ENCODE measurements at regions not wholly inside any gene's neighbourhood (a gene's known extent, or its start where the extent isn't known, plus 50 kb on each side); places are given as distances from the start of the nearest gene placed in this dataset.
A peak's percentile ranks its signal among the peaks of the same experiment; 100 is the strongest.

GRCh38 chrX:149992918-149993317, 54.6 kb upstream of the EOLA2 start:
- DNase-seq, result peak; percentile 27

- no peak for DNase-seq
Measured at GRCh38 chrX:149993989-149994388, 55.7 kb upstream of the EOLA2 start.

GRCh38 chrX:149996515-149996914, 58.2 kb upstream of the EOLA2 start:
- no peak for DNase-seq

DNA sequence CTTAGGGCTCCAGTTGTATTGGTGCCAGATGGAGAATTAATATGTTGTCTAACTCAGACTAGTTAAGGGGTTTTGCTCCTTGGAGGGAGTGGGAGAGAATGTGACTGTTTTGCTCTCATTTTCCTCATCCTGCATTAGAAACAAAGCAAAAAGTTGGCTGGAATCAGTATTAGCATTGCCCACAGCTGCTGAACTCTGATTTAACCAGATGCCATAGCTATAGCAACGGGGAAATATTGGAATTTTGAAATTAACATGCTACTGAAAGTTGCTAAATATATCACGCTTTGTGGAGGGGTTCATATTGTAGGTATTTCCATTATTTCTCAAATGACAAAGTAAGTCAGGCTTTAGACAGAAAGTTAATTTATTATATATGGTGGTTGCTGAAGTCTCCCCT, 66.7 kb upstream of the EOLA2 start:
- no peak for DNase-seq

DNA sequence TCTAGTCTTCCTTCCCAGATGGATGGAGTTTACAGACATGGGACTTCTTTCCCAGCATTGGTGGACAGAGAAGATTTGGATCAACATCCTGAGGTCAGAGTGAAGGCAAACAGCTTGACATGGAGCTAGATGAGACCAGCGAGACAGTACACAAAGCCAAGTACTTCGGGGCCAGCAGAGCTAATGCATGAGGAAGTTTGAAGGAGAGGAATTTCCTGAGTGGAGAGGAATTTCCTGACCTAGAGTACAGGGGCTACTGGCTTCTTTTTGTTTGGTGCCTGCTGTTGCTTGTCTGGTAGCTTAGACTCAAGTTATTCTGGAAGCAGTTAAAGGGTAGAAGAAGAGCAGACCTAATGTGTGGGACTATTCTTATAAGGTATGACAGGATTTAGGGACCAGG, 69.1 kb upstream of the EOLA2 start:
- peak; percentile 20 for DNase-seq

GRCh38 chrX:150012647-150013381, 74.5 kb upstream of the EOLA2 start:
- no peak for DNase-seq

- no peak for DNase-seq
Measured at GRCh38 chrX:150014525-150014924, 76.2 kb upstream of the EOLA2 start.

DNA sequence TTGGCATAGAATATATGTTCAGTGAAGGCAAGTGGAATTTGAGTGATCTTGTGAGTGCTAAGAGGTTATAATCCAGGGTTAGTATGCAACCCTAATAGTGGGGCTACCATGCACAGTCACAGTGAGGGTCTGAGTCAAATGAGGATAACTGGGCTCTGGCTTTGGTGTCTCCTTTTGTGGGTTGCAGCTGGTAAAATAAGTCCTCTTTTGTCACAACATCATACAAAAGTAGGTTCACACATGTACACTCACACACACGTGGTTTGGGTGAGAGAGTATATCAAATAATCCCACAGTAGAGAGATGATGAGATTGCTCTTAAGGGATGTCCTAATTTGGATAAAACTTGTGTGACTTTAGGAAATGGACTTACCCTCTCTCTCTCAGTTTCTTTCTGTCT, 79.6 kb upstream of the EOLA2 start:
- no peak for DNase-seq

GRCh38 chrX:150018931-150019361, 80.7 kb upstream of the EOLA2 start:
- DNase-seq, result no peak

DNA sequence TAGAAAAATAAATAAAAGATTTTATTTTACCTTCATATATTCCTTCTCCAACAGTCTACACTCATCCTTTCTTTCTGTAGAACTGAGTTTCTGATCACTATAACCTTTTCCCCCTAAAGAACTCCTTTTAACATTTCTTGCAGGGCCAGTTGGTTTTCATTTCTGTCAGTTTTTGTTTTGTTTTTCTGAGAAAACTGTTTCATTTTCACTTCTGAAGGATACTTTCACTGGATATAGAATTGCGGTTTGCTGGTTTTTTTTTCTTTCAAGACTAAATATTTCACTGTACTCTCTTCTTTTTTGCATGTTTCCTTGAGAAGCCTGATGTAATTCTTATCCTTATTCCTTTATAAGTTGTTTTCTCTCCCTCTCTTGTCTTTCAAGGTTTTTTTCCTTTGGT, 90.4 kb upstream of the EOLA2 start:
- DNase-seq, result no peak

DNA sequence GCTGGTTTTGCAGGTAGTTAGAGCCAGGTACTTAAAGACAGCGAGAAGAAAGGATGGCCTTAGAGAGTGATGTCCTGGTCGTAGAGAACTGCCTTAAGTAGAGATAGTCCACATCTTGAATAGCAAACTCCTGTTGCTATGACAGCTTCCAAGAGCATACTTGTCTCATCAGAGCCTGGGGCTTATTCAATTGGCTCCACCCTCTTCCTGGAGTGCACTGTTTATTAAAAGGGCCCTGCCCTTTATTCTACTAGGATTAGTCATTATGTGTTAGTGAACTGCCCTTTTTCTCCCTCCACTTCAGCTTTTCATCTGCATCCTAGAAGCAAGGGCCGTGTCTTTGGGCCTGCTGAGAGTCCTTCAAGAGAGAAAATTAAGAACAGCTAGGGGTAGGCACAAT, 94.5 kb upstream of the EOLA2 start:
- peak; percentile 52 for DNase-seq

DNA sequence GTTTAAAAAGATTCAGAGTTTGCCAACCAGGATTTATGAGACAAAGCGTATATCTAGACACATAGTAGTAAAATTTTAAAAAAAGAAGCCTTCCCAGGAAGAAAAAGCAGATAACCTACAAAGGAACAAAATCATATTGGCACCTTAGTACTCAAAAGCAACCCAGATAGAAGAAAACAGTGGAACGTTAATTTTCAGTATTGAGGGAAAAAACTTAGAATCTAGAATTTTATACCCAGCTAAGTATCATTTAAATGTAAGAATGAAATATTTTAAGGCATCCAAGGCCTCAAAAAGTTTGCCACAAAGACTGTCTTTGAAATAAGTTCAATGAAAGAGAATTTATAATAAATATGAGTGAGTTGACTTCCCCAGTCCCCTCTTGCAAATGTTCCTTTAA, 96.5 kb upstream of the EOLA2 start:
- DNase-seq, result no peak

- peak; percentile 15 for DNase-seq
Measured at GRCh38 chrX:150035531-150035930, 97.2 kb upstream of the EOLA2 start.

- DNase-seq, result peak; percentile 71
Measured at GRCh38 chrX:150036181-150036580, 97.9 kb upstream of the EOLA2 start.

GRCh38 chrX:150036641-150037040, 98.3 kb upstream of the EOLA2 start:
- DNase-seq, result peak; percentile 22

- DNase-seq, result peak; percentile 20
Measured at GRCh38 chrX:150037041-150037440, 98.8 kb upstream of the EOLA2 start.

DNA sequence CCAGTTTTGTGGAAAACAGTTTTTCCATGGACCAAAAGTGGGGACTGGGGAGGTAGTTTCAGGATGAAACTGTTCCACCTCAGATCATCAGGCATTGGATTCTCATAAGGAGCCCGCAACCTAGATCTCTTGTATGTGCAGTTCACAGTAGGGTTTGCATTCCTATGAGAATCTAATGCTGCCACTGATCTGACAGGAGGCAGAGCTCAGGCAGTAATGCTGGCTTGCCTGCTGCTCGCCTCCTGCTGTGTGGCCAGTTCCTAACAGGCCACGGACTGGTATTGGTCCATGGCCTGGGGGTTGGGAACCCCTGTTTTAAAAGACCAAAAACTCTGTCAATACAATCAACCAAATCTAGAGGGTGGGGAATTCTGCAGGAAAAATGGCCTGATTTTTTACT, 100.0 kb upstream of the EOLA2 start:
- DNase-seq, result no peak

DNA sequence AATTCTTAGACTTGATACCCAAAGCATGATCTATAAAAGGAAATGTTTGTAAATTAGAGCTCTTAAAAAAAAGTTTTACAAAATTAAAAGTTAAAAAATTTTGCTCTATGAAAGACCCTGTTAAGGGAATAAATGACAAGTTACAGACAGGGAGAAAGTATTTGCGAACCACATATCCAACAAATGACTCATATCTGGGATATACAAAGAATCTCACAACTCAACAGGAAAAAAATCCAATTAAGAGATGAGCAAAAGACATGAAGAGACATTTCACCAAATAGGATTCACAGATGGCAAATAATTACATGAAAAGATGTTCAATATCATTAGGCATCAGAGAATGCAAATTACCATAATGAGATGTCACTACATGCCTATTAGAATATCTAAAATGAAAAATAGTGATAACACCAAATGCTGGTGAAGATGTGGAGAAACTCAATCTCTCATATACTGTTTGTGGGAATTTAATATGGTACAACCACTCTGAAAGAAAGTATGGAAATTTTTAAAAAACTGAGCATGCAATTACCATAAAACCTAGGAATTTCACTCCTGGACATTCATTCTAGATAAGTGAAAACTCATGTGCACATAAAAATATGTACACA, 100.8 kb upstream of the EOLA2 start:
- DNase-seq, result no peak

DNA sequence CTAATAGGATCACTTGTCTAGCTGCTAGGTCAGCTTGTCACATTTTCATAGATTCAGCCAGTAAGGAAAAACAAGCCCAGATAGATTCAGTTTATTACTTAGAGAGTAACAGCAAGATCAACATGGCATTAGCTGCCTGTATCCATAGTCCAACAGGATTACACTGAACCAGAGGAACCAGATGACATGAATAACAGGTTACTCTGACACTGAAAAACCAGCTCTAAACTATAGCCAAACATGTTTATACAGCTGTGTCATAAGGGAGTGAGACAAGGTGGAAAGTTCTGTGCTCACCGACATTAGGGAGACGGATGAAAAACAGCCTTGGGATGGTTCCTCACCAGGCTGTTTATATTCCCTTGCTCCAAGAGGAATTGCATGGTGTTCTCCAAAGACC, 102.9 kb upstream of the EOLA2 start:
- no peak for DNase-seq

GRCh38 chrX:150044556-150044955, 106.3 kb upstream of the EOLA2 start:
- DNase-seq, result no peak

- DNase-seq, result no peak
Measured at GRCh38 chrX:150047818-150048217, 109.5 kb upstream of the EOLA2 start.

DNA sequence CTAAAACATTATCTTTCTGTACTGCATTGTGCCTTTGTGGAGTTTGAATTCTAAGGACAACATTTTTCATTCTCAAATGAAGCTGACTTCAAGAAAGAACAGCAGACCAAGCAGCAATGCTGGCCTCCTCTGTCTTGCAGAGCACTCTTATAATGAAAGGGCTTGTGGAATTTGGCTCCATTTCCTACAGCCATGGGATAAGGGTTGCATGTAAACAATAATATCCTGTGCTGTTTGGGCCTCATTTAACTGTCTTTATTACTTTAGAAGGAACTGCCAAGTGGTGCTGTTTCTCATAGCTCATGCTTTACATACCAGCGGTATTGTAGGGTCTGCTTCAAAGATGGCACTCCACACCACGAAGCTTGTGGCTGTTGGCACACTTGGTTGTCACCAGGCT, 111.4 kb upstream of the EOLA2 start:
- peak; percentile 39 for DNase-seq

GRCh38 chrX:150050387-150050786, 112.1 kb upstream of the EOLA2 start:
- no peak for DNase-seq

DNA sequence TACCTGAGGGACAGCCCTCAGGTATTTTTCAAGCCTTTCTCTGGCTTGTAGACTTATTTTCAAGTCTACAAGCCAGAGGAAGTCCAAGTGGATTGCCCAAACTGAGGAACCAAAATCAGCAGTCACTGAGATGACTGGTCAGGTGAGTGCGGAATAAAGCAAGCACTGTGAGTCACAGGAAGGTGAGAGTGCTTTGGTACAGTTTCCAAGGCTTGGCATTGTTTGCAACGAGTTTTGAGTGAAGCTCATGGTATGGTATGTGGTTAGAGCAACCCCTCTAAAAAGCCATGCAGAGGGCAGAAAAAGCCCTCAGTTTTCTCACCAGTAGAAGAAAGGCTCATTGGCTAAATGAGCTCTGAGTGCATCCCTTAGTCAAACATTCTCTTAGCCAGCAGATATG, 112.8 kb upstream of the EOLA2 start:
- DNase-seq, result peak; percentile 30

DNA sequence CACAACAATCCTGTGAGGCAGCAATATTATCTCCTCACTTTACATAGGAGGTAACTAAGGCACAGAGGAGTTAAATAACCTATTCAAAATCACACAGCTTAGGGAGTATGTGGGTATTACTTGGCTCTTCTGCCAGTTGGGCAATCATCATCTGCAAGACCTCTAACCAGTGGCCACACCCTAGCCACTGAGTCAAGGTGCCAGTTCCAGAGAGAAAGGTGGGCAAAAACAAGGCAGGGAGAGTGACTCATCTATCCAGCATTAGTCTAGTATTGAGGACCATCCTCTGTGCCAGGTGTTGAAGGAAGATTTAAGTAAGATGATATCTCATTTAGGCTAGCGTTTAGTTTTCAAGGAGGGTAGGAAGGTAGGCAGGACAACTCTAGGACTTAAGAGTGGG, 113.9 kb upstream of the EOLA2 start:
- DNase-seq, result no peak
